Pancreas (tissue), 10 donors: ENCODE measurements at regions not wholly inside any gene's neighbourhood (a gene's known extent, or its start where the extent isn't known, plus 50 kb on each side); places are given as distances from the start of the nearest gene placed in this dataset.
"Not testable (repeated sequence)": the region's sequence is repeated elsewhere in the genome, so short reads cannot be mapped to it uniquely, and the experiment has no call there.

Experiments used
- ATAC-seq, 4 donors: fragments of 200-7000 bp; cut with Tn5 transposase; one replicate each; pipeline versions ENCODE4 v1.8.0 to v1.9.1; 2020; ENCODE audit warnings: mild to moderate bottlenecking in 4 of 4, moderate library complexity in 4 of 4
- DNase-seq, 6 donors: peaks; one replicate each; pipeline ENCODE4 v3.0.0-alpha.2; 2020
- FAIRE-seq: peaks from 2 replicates; lab custom pipeline; 2012; peaks lifted over from hg19 to GRCh38; lab: Jason Lieb, UNC
- H3K27ac ChIP-seq, 4 donors: fragments of 200-600 bp; sonication (generic); 1 replicate in 3 of 4; 2 replicates in 1 of 4; pipeline versions ENCODE4 v1.5.0 to v1.8.0; 2020
- H3K27me3 ChIP-seq, 4 donors: fragments of 200-600 bp; one replicate each; pipeline ENCODE4 v1.8.0; 2021
- H3K36me3 ChIP-seq, 3 donors: fragments of 200-600 bp; sonication (generic) in 1 of 3; one replicate each; pipeline versions ENCODE4 v1.5.0 to v1.8.0; 2020 to 2021
- H3K4me1 ChIP-seq, 3 donors: fragments of 200-600 bp; one replicate each; pipeline ENCODE4 v1.8.0; 2021
- H3K4me3 ChIP-seq, 4 donors: fragments of 200-600 bp; sonication (generic) in 2 of 4; one replicate each; pipeline versions ENCODE4 v1.5.0 to v1.8.0; 2020 to 2021
- H3K9me3 ChIP-seq, 4 donors: fragments of 200-600 bp; one replicate each; pipeline ENCODE4 v1.8.0; 2021
- CTCF ChIP-seq, 4 donors: fragments of 200-600 bp; sonication (generic) in 3 of 4; IDR thresholded peaks; one replicate each; pipeline versions ENCODE4 v1.5.0 to v1.8.0; 2021; ENCODE audit warnings: antibody characterized with exemption in 4 of 4
- WGBS, 2 donors: extraction: QIAGEN DNeasy Blood & Tissue Kit; methylation state at CpG; one replicate each; pipeline ENCODE4 v1.1.7; 2013; 5-methylcytosine and 5-hydroxymethylcytosine counted together
- intact Hi-C, 3 donors: fragments of 100-400 bp; cut with DNase I; formaldehyde crosslinking; loops; one replicate each; pipeline versions ENCODE4 v1.11.1 to v1.14.2; 2022
- donor health status: healthy with polysubstance abuse.
- donor health status: DM: no; HTN: no; CAD: no; lungs with moderate emphysema.
- donor health status: DM: no; HTN: no; CAD: no.
- donor health status: control.
- donor health status: control.
- donor health status: Bipolar disorder and iron deficiency.
- donor health status: DM: yes; HTN: yes; CAD: no.
- donor health status: DM: no; HTN: no; CAD: no.
- donor health status: DM: no; HTN: no; CAD: no.
- donor health status: DM: yes; HTN: yes; CAD: no.

- intact Hi-C loops: no loop called here
- no peaks in the 10 kb centered on the region for H3K36me3 ChIP-seq
- no peak overlapping the region for H3K4me3 ChIP-seq
- FAIRE-seq (no peak), DNase-seq (no peak), ATAC-seq (no peak)
- H3K27me3 ChIP-seq: no peaks in the 10 kb centered on the region
- 81 to 85% methylated on average over 2 of the region's 2 CpGs for WGBS, 2 donors
- no peak for TF ChIP-seq CTCF (IDR thresholded peaks at IDR 0.05)
- H3K9me3 ChIP-seq: no peaks in the 10 kb centered on the region
- no peak overlapping the region for H3K27ac ChIP-seq
- H3K4me1 ChIP-seq: no peaks in the 10 kb centered on the region
Observed at GRCh38 chr4:115515366-115515765, 401.9 kb upstream of the NDST4 start.

- Histone ChIP-seq H3K4me3 (no peak overlapping the region), H3K27ac (no peak overlapping the region), H3K27me3 (no peaks in the 10 kb centered on the region), H3K36me3 (no peaks in the 10 kb centered on the region), H3K9me3 (no peaks in the 10 kb centered on the region), H3K4me1 (no peaks in the 10 kb centered on the region)
- no peak for ATAC-seq
- TF ChIP-seq CTCF (IDR thresholded peaks at IDR 0.05): no peak
- FAIRE-seq: no peak
- WGBS, 2 donors: 51 to 57% methylated on average over 1 of the region's 1 CpG
- intact Hi-C loops: no loop called here
- no peak for DNase-seq
Observed at GRCh38 chr4:115514675-115515074, 401.3 kb upstream of the NDST4 start.

- intact Hi-C loops: no loop called here
- no peak overlapping the region for H3K4me3 ChIP-seq
Observed at GRCh38 chr4:115505326-115505725, 391.9 kb upstream of the NDST4 start.

GRCh38 chr4:115501656-115502055, 388.2 kb upstream of the NDST4 start:
- no peak overlapping the region for H3K4me3 ChIP-seq
- TF ChIP-seq CTCF (IDR thresholded peaks at IDR 0.05): no peak
- H3K4me1 ChIP-seq: no peaks in the 10 kb centered on the region
- DNase-seq (no peak), ATAC-seq (no peak), FAIRE-seq (no peak)
- H3K36me3 ChIP-seq: no peaks in the 10 kb centered on the region
- no peak overlapping the region for H3K27ac ChIP-seq
- H3K9me3 ChIP-seq: no peaks in the 10 kb centered on the region
- no peaks in the 10 kb centered on the region for H3K27me3 ChIP-seq
- intact Hi-C loops: no loop called here
- 22 to 28% methylated on average over 2 of the region's 2 CpGs for WGBS, 2 donors

More at GRCh38 chr4:115505326-115505725, 391.9 kb upstream of the NDST4 start:
- no peak for FAIRE-seq
- Histone ChIP-seq H3K36me3 (no peaks in the 10 kb centered on the region), H3K4me1 (no peaks in the 10 kb centered on the region), H3K27ac (no peak overlapping the region), H3K9me3 (no peaks in the 10 kb centered on the region), H3K27me3 (no peaks in the 10 kb centered on the region)
- ATAC-seq: no peak
- WGBS, 2 donors: 7 to 20% methylated on average over 1 of the region's 1 CpG
- no peak for DNase-seq
- TF ChIP-seq CTCF (IDR thresholded peaks at IDR 0.05): no peak

GRCh38 chr4:115493770-115494169, 380.4 kb upstream of the NDST4 start:
- ATAC-seq, intact Hi-C loops, H3K36me3 ChIP-seq, H3K4me3 ChIP-seq, H3K27me3 ChIP-seq, DNase-seq, H3K4me1 ChIP-seq, H3K9me3 ChIP-seq, FAIRE-seq, H3K27ac ChIP-seq: not testable (repeated sequence)
- 77 to 87% methylated on average over 9 to 10 of the region's 10 CpGs for WGBS, 2 donors
